Panc1 (cell line): ENCODE measurements at regions not wholly inside any gene's neighbourhood (a gene's known extent, or its start where the extent isn't known, plus 50 kb on each side); places are given as distances from the start of the nearest gene placed in this dataset.

Source experiments
- POLR2AphosphoS5 ChIP-seq: IDR thresholded peaks from 2 replicates; pipeline ENCODE4 v1.6.1; 2012; ENCODE audit warnings: mild to moderate bottlenecking, low read depth, low read length, moderate library complexity
- TF ChIP-seq, protein P1 (sequence below): fragments of 450-650 bp; IDR thresholded peaks from 2 replicates; pipeline ENCODE4 v1.5.1; 2017; ENCODE audit warnings: mild to moderate bottlenecking
- TF ChIP-seq, protein P2 (sequence below), 2 experiments: IDR thresholded peaks; 2 replicates each; pipeline ENCODE4 v1.6.1; 2011 to 2012; ENCODE audit warnings: low read depth in 2 of 2, control low read depth in 1 of 2, low read length in 1 of 2, mild to moderate bottlenecking in 1 of 2, moderate library complexity in 1 of 2; ENCODE audit not compliant: insufficient read depth in 1 of 2

GRCh38 chr18:73948084-73948483 is 199.6 kb downstream of the FBXO15 start:
- TF ChIP-seq, protein P1, sequence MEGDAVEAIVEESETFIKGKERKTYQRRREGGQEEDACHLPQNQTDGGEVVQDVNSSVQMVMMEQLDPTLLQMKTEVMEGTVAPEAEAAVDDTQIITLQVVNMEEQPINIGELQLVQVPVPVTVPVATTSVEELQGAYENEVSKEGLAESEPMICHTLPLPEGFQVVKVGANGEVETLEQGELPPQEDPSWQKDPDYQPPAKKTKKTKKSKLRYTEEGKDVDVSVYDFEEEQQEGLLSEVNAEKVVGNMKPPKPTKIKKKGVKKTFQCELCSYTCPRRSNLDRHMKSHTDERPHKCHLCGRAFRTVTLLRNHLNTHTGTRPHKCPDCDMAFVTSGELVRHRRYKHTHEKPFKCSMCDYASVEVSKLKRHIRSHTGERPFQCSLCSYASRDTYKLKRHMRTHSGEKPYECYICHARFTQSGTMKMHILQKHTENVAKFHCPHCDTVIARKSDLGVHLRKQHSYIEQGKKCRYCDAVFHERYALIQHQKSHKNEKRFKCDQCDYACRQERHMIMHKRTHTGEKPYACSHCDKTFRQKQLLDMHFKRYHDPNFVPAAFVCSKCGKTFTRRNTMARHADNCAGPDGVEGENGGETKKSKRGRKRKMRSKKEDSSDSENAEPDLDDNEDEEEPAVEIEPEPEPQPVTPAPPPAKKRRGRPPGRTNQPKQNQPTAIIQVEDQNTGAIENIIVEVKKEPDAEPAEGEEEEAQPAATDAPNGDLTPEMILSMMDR: no peak
- TF ChIP-seq, protein P2, sequence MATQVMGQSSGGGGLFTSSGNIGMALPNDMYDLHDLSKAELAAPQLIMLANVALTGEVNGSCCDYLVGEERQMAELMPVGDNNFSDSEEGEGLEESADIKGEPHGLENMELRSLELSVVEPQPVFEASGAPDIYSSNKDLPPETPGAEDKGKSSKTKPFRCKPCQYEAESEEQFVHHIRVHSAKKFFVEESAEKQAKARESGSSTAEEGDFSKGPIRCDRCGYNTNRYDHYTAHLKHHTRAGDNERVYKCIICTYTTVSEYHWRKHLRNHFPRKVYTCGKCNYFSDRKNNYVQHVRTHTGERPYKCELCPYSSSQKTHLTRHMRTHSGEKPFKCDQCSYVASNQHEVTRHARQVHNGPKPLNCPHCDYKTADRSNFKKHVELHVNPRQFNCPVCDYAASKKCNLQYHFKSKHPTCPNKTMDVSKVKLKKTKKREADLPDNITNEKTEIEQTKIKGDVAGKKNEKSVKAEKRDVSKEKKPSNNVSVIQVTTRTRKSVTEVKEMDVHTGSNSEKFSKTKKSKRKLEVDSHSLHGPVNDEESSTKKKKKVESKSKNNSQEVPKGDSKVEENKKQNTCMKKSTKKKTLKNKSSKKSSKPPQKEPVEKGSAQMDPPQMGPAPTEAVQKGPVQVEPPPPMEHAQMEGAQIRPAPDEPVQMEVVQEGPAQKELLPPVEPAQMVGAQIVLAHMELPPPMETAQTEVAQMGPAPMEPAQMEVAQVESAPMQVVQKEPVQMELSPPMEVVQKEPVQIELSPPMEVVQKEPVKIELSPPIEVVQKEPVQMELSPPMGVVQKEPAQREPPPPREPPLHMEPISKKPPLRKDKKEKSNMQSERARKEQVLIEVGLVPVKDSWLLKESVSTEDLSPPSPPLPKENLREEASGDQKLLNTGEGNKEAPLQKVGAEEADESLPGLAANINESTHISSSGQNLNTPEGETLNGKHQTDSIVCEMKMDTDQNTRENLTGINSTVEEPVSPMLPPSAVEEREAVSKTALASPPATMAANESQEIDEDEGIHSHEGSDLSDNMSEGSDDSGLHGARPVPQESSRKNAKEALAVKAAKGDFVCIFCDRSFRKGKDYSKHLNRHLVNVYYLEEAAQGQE (IDR thresholded peaks at IDR 0.05; ENCODE audit: insufficient read depth in 1 of 2, low read depth in 2 of 2, low read length in 1 of 2): no peak
- no peak for TF ChIP-seq POLR2AphosphoS5
